Ishikawa (cell line): ENCODE measurements at regions not wholly inside any gene's neighbourhood (a gene's known extent, or its start where the extent isn't known, plus 50 kb on each side); places are given as distances from the start of the nearest gene placed in this dataset.

Source experiments
- CEBPB ChIP-seq: IDR thresholded peaks from 2 replicates; pipeline ENCODE4 v1.6.1; 2012
- CREB1 ChIP-seq: IDR thresholded peaks from 2 replicates; pipeline ENCODE4 v1.6.1; 2012; ENCODE audit warnings: low read depth
- EGR1 ChIP-seq: IDR thresholded peaks from 2 replicates; pipeline ENCODE4 v1.6.1; 2012
- EP300 ChIP-seq: IDR thresholded peaks from 2 replicates; pipeline ENCODE4 v1.6.1; 2012; ENCODE audit warnings: borderline replicate concordance
- FOXM1 ChIP-seq: IDR thresholded peaks from 2 replicates; pipeline ENCODE4 v1.6.1; 2012; ENCODE audit warnings: low read depth, borderline replicate concordance
- MAX ChIP-seq: IDR thresholded peaks from 2 replicates; pipeline ENCODE4 v1.6.1; 2012
- NFIC ChIP-seq: IDR thresholded peaks from 2 replicates; pipeline ENCODE4 v1.6.1; 2012
- RAD21 ChIP-seq: IDR thresholded peaks from 2 replicates; pipeline ENCODE4 v1.6.1; 2012; ENCODE audit warnings: low read depth
- TAF1 ChIP-seq: IDR thresholded peaks from 2 replicates; pipeline ENCODE4 v1.6.1; 2012; ENCODE audit warnings: low read depth, mild to moderate bottlenecking
- TCF12 ChIP-seq: IDR thresholded peaks from 2 replicates; pipeline ENCODE4 v1.6.1; 2012; ENCODE audit warnings: low read depth
- TEAD4 ChIP-seq: IDR thresholded peaks from 2 replicates; pipeline ENCODE4 v1.6.1; 2012
- USF1 ChIP-seq: IDR thresholded peaks from 2 replicates; pipeline ENCODE4 v1.6.1; 2012
- YY1 ChIP-seq: IDR thresholded peaks from 2 replicates; pipeline ENCODE4 v1.6.1; 2012; ENCODE audit warnings: low read depth
- ZBTB7A ChIP-seq: IDR thresholded peaks from 2 replicates; pipeline ENCODE4 v1.6.1; 2012; ENCODE audit warnings: low read depth
- TF ChIP-seq, protein P1 (sequence below): IDR thresholded peaks from 2 replicates; pipeline ENCODE4 v1.6.1; 2012; ENCODE audit warnings: low read depth, mild to moderate bottlenecking

- TF ChIP-seq USF1 (no peak), TCF12 (no peak), NFIC (no peak), EGR1 (no peak), TAF1 (no peak), EP300 (no peak), YY1 (no peak), ZBTB7A (no peak), RAD21 (no peak), CREB1 (no peak), MAX (no peak), FOXM1 (no peak), CEBPB (no peak), TEAD4 (no peak)
- TF ChIP-seq, protein P1, sequence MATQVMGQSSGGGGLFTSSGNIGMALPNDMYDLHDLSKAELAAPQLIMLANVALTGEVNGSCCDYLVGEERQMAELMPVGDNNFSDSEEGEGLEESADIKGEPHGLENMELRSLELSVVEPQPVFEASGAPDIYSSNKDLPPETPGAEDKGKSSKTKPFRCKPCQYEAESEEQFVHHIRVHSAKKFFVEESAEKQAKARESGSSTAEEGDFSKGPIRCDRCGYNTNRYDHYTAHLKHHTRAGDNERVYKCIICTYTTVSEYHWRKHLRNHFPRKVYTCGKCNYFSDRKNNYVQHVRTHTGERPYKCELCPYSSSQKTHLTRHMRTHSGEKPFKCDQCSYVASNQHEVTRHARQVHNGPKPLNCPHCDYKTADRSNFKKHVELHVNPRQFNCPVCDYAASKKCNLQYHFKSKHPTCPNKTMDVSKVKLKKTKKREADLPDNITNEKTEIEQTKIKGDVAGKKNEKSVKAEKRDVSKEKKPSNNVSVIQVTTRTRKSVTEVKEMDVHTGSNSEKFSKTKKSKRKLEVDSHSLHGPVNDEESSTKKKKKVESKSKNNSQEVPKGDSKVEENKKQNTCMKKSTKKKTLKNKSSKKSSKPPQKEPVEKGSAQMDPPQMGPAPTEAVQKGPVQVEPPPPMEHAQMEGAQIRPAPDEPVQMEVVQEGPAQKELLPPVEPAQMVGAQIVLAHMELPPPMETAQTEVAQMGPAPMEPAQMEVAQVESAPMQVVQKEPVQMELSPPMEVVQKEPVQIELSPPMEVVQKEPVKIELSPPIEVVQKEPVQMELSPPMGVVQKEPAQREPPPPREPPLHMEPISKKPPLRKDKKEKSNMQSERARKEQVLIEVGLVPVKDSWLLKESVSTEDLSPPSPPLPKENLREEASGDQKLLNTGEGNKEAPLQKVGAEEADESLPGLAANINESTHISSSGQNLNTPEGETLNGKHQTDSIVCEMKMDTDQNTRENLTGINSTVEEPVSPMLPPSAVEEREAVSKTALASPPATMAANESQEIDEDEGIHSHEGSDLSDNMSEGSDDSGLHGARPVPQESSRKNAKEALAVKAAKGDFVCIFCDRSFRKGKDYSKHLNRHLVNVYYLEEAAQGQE: no peak
Observed at GRCh38 chr2:41078341-41078740, 626.5 kb upstream of the SLC8A1 start.

- no peak for TF ChIP-seq TCF12
- TF ChIP-seq CEBPB: no peak
- TF ChIP-seq NFIC: no peak
- TF ChIP-seq ZBTB7A: no peak
- TF ChIP-seq FOXM1: no peak
- no peak for TF ChIP-seq EP300
- TF ChIP-seq TAF1: no peak
- no peak for TF ChIP-seq RAD21
- TF ChIP-seq YY1: no peak
- TF ChIP-seq TEAD4: no peak
- no peak for TF ChIP-seq USF1
- no peak for TF ChIP-seq CREB1
- TF ChIP-seq, protein P1: no peak
- no peak for TF ChIP-seq MAX
- no peak for TF ChIP-seq EGR1
Observed at GRCh38 chr2:41079011-41079410, 627.1 kb upstream of the SLC8A1 start.

- TF ChIP-seq MAX (no peak), EGR1 (no peak), CEBPB (no peak), ZBTB7A (no peak), NFIC (no peak), YY1 (no peak), FOXM1 (no peak), TEAD4 (no peak), CREB1 (no peak)
Observed at GRCh38 chr2:41084321-41084720, 632.4 kb upstream of the SLC8A1 start.

DNA sequence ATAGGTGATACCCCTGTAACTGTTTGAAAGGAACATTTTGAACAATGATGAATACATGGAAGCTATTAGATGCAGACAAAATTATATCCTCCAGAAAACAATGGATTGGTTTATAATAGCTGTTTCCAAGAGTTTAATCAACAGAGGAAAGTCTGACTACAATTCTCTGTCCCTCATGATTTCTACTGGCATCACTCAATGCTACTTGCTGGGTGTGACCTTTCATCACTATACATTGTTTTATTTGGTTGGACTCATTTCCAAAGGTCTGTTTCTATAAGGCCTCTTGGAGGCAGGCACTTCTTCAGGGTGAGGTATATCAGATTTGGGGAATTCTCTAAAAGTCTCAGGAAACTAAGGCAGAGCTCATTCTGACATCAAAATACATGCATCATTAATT lies 636.1 kb upstream of the SLC8A1 start:
- TF ChIP-seq EGR1: no peak
- TF ChIP-seq NFIC: no peak

DNA sequence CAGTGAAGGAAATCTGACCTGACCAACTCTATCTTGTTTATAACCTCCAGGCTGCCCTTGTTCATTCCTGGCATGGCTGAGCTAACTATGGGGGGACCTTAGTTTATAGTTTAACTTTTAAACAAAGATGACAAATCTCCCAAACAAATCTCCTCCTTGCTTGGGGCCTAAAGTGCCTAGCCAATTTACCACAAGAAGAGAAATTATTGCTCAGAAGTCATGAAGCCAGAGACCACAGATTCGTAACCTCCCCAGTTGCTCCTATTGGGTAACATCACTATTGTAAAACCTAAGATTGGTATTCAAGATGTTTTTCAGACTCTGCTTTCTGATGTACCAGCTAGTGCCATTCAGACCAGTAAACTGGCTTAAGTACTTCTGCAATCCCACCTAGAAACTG lies 649.4 kb upstream of the SLC8A1 start:
- no peak for TF ChIP-seq USF1
- TF ChIP-seq CREB1: no peak
- TF ChIP-seq, protein P1: no peak
- no peak for TF ChIP-seq ZBTB7A
- TF ChIP-seq TEAD4: no peak
- no peak for TF ChIP-seq EP300
